Body of pancreas (tissue), 4 donors: ENCODE measurements at regions not wholly inside any gene's neighbourhood (a gene's known extent, or its start where the extent isn't known, plus 50 kb on each side); places are given as distances from the start of the nearest gene placed in this dataset.

ENCODE experiments used
- CTCF ChIP-seq, 7 experiments: fragments of 450-650 bp in 4 of 7; fragments of 200-600 bp in 3 of 7; sonication (generic) in 3 of 7; IDR thresholded peaks; one replicate each; pipeline ENCODE4 v1.5.1; 2016 to 2019; ENCODE audit warnings: antibody characterized with exemption in 7 of 7
- POLR2A ChIP-seq, 3 donors: fragments of 450-650 bp; IDR thresholded peaks; one replicate each; pipeline ENCODE4 v1.6.1; 2016; ENCODE audit warnings: antibody characterized with exemption in 3 of 3, mild to moderate bottlenecking in 2 of 3

GRCh38 chr5:118257066-118257465 lies 731.3 kb downstream of the DTWD2 start:
- TF ChIP-seq CTCF (IDR thresholded peaks at IDR 0.05) (no peak), POLR2A (IDR thresholded peaks at IDR 0.05) (no peak)
